Activated T-cell treated with anti-CD3 and anti-CD28 coated beads for 1 hour (primary cell): ENCODE measurements at regions not wholly inside any gene's neighbourhood (a gene's known extent, or its start where the extent isn't known, plus 50 kb on each side); places are given as distances from the start of the nearest gene placed in this dataset.

Experiments
- DNase-seq: peaks from one replicate; pipeline ENCODE4 v3.0.0-alpha.2; 2020; ENCODE audit warnings: low read depth

DNA sequence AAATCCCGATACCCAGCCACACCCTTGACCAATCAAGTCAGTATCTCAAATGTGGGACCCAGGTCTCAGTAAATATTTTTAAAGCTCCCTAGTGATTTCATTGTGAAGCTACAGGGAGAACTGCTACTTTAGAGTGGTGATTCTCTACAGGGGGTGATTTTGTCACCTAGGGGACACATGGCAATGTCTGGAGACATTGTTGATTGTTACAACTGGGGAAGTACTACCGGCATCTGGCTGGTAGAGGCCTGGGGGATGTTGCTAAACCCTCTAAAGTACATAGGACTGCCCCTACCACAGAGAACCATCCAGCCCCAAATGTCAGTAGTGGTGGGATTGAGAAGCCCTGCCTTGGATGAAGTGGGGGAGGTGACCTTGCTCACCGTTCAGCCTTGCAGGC is 152.9 kb downstream of the RPS24 start:
- no peak for DNase-seq

DNA sequence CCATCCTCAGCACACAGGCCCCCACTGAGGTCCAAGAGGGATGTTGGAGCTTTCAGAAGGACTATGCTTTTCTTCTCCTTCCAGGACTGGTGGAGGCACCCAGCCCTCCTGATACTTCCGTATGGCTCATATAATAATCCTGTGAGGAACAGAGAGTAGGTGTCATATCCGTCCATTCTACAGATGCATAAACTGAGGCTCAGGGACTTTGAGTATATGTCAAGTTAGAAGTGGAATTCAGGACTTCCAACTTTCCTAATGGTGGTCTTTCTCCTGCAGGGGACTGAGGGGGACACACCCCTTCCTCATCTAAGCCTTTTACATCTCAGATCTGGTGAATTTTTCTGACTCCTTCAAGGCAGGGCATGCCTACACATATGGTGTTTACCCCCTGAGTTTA is 153.7 kb downstream of the RPS24 start:
- DNase-seq = no peak

DNA sequence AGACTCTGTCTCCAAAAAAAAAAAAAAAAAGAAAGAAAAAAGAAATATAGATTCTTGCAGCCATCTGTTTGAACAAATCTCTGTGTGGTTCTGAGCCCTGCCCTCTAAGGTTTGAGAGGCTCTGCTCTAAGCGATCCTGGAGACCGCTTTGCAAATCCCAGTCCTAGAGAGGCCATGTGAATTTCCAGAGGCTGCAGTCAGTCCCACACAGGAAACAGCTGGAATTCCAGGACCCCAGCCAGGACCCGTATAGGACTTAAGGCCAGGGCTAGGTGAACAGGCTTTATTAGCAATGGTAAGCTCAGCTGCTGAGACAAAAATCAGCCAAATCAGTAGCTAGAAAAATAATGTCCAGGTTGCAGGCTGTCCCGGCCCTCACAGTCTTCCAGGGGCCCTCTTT is 154.8 kb downstream of the RPS24 start:
- no peak for DNase-seq

DNA sequence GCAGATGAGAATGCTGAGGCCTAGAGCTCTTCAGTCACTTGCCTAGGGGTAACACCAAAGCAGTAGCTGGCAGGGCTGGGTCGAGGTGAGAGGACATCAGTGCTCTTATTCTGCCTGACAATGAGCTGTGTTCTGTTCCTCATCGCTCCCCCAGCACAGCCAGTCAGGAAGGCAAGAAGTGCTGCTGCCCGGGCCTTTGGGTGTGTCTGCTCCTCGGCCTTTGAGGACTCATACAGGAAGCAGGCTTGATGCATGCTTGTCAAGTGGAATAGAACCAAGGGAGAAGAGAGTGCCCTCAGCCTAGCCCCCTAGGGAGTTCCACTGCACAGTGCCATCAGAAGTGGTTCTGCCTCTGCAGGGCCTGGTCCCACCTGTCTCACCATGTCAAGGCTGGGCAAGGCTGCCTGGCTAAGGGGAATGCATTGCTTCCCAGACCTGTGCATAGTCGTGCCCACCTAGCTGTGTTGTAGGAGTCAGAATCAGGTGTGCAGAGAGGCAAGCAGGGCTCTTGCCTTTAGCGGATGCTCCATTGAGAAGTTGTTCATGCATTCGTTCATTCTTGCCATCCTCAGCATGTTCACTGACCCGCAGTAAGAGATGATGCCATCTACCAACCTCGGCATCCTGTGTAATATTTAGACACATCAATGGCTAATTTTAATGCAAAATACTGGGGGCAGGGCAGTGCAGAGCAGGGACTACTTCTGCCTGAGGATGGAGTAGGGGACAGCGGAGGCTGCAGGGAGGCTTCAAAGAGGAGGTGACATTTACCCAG is 156.6 kb downstream of the RPS24 start:
- no peak for DNase-seq

DNA sequence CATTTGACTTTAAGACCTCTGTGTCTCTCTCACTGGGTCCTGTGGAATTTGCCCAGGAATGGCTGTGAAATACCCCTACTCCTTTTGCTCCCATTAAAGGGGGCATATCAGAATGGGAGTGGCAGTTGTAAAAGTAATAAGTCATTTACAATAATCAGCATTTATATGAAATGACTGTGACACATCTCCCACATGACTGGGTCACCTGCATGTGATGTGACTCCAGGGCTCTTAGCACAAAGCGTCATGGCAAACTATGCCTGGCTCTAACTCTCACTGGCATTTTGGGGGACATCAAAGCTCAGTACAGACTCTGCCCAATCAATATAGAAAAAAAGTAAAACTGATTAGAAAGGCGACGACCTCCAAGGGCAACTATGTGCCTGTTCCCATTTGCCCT is 157.6 kb downstream of the RPS24 start:
- no peak for DNase-seq

DNA sequence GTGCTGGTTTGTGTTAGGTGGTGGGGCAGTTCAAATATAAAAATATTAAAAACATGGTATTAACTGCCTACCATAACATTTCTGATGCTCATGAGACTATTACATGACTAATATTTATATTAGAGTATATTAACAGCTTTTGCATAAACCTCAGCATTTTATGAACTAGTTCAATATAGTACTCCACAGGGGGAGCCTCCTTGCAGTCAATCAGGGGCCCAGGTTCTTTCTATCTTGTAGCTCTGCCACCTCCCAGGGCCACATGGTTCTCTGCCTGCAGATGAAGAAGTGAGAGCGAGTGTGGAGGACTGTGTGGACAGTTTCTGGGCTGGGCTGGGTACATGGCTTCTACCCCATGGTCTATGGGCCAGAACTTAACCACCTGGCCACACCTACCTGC is 159.5 kb downstream of the RPS24 start:
- DNase-seq = no peak

DNA sequence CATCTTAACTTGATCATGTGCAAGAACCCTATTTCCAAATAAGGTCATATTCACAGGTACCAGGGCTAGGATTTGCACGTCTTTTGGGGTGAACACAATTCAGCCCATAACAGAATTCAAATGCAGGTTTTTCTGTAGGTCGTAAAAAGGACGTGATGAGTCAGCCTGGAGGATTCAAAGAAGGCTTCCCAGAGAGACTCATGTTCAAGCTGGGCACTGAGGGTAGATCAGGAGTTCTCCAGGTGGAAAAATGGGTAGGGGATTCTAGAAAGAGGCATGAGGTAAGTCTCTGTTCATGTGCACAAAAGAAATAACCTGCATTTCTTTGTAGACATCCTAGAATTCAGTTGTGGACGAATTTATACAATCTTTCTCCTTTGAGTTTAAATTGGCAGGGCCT is 160.4 kb downstream of the RPS24 start:
- no peak for DNase-seq

DNA sequence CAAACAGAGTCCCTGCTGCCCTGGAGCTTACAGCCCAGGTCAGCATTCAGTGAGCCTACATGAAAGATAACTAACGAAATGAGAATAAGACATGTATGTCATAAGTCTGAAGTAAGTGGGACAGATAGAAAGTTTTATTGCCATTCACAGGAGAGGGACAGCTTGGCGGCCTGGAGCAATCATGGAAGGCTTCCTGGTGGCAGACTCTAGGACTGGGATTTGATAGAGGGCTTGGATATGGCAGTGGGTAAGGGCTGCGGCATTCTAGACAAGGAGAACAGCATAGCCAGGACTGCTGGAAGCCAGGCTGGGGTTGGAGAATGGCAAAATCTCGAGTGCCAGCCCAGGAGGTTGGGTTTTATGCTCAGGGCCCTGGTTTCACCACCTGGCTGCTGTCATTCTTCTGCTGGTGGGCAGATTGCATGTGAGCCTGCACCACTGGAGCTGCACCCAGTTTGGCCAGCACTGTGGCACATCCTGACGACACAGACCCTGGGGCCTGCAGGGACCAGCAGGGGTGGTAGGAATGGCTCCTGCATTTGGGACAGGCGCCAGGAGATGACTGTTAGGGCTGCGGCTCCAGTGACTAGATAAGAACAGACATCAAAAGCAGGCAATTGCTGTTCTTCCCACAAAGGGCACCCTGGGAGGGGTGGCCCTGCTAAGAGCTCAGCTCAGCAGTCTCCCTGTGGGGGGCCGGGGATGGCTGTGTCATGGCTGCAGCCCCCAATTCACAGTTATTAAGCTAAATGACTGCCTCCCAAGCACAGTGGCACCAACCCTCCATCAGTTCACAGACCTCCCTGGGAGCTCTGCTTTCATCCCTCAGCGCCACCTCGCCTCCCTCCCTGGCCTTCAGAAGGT is 161.1 kb downstream of the RPS24 start:
- DNase-seq = no peak

DNA sequence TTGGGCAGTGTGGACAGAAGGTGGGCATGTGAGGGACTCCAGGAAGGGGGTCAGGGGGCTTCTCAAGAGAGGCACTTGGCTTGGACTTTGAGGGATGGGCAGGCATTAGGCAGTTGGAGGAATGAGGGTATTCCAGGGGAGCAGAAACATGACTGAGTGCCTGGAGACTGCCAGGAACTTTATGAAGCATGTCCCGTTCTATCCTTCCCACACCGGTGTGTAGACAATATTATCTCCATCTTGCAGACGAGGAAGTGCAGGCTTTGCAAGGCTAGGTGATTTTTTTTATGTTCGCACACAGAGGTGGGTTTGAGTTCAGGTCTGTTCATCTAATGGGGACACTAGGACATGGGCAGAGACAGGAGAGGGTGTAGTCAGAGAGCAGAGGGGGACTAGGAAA is 162.7 kb downstream of the RPS24 start:
- no peak for DNase-seq

DNA sequence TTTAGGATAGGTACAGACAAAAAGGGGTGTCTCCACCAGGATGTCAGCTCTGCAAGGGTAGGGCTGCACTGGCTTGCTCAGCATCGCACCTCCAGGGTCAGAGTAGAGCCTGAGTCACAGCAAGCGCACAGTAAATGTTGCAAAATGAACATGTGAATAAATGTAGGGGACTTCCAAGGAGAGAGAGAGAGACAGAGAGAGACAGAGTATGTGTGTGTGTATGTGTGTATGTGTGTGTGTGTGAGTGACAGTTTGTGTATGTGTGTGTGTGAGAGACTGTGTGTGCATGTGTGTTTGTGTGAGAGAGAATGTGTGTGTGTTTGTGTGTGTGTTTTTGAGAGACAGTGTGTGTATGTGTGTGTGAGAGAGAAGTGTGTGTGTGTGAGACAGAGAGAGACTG is 163.3 kb downstream of the RPS24 start:
- DNase-seq = no peak

DNA sequence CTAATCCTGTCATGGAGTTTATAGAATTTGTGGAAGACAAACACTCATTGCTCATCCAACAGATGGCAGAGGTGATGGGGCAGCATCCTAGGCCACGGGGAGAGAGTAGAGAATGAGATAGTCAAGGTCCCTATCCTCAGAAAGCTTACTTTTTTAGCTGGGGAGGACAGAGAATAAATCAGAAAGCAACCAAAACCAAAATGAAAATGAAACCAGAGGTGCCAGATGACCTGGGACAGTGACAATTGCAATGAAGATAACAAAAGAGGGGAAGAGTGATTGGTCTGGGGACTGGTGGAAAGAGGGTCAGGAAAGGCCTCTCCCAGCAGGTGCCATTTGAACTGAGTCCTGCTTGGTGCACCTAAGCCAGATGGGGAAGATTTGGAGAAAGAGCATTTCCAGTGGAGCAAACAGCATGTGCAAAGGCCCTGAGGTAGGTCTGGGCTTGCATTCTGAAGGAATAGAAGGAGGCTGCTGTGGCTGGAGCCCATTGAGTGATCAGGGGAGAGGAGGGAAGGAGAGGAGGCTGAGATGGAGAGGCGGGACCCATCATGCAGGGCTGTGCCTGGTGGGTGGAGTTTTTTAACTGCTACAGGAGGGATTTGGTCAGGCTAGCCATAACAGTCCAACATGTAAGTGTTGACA is 164.1 kb downstream of the RPS24 start:
- no peak for DNase-seq

DNA sequence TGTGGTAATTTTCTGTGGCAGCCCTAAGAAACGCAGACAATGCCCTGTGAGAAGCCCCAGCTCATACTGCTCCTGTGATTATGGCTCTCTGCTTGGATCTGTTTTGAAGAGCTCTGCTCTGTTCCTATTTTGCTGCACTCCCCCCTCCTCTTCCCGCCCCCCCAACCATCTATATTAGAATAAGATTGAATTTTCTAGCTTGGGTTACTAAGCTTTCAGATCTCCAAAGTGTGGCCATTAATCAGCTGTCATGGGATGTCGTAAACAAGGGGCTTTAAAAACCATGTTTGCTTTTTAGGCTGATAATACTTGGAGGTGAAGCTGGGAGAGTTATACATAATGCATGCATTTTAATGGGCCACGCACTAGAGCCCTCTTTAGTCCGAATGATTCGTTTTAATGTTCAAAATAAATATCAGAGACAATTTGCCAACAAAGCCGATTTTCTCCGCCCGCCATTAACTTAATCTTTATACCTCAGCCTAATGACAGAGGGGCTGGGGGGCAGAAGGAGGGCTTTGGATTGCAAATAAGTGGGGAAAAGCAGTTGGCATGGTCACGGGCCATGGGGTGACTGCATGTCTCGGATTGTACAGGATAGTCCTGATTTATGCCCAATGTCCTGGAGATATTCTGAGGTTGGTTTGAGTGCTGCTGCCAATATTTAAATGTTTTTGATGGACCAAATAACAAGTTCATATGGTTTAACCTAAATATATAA is 165.5 kb downstream of the RPS24 start:
- no peak for DNase-seq

DNA sequence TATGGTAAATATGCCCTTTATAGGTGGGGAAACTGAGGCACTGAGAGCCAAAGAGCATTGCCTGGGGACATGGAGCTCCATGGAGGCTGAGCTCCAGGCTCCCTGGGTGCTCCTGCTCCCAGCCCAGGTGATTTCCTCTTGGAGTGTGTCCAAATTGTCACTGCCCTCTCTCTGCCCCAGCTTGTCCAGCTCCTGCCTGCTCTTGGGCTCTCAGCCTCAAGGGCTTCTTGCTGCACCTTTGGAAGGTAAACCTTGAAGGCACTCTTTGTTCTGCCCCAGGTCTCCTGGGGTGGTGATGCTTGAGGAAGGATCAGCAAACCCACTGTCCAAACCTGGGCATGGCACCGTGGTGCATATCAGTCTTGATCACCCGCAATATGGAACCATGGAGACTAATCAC is 166.1 kb downstream of the RPS24 start:
- DNase-seq = no peak

DNA sequence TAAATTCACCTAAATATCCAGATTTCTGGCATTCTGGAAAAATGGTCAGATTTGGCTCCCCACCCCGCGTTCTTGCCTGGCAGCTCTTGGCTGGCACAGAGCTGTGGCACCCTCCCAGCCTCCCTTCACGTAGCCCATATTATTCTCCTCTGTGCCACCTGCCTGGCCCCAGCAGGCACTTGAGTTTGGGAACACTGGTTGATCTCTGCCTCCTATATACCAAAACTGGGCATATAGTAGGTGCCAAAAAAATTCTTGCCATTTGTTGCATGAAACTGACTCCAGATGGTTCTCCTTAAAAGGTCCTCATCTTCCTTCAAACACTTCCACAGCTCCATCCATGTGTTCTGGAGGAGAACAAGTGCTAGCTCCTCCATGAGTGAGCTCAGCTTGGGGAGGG is 167.0 kb downstream of the RPS24 start:
- DNase-seq = no peak

DNA sequence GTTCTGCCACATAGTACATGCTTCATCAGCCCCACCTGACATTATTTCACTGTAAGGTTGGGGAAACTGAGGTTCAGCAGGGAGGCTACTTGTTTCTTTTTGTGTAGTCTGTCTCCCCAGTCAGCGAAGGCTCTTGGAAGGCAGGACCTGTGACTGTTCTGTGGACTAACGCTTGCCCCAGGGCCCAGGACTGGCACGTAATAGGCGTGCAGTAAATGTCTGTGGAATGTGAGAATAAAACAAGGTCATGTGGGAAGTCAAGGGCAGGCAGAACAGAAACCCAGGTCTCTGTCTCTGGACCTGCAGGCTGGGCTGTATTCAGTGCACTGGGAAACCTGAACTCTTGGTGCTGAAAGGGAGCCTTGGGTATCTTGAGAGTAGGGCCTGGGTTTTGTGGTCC is 168.7 kb downstream of the RPS24 start:
- DNase-seq = no peak

DNA sequence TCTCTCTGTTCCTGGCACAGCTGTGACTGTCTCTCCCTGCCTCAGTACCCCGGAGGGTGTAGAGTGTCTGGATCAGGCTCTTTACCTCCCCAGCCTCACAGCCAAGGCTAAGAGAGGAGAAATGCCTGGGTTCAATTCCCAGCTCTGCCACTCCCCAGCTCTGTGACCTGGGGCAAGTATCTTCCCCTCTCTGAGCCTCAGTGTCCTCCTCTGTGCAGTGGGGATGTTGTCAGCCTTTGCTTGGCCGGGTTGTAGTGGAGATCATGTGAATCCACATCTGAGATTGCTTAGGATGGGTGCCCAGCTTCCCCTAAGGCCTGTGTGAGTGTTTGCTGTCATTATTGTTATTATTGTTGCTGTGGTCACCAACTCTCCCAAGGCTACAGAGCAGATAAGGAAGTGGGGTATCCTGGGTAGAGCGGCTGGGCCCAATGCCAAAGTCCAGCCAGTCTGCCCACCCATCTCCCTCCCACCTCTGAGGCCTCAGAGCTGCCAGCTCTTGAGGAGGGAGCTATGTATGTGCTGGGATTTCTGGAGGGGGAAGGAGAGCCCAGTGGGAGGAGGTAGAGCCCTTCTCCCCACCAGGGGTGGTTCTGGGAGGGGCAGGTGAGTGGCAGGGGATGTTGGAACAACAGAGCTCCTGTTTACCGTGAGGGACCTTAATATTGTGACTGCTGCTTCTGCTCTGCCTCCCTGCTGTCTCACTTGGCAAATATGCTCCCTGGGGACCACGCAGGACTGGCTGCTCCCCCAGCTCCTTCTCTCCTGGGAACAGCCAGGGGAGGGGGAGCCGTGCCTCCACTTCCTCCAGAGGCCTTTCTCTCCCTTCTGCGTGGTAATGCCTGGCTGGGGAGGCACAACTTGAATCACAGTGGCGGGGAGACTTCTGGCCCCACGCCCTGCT is 170.5 kb downstream of the RPS24 start:
- DNase-seq = no peak

DNA sequence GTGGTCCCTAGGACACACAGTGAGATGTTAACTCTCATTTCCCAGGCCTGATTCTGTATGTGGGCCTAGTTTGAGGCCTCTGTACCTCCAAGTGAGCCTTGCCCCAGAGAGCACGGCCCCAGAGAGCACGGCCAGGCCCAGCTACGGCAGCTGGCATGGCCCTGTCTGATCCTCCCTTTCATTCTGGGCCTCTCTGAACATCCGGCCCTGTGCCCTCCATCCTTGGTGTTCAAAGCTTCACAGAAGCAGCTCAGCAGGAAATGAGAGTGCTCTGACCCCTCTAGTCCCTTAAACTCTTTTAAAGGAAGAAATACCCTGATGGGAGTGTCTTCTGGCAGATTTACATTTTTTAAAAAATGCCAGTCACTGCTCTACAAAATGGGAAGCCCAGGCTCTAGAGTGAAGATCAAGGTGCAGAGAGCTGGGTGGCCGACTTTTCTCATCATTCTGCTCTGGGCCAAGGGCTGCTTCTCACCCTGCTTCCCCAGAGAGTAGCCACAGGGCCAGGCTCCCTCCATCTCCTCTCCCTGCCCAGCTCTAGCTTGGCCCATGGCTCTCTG is 171.9 kb downstream of the RPS24 start:
- DNase-seq = no peak

DNA sequence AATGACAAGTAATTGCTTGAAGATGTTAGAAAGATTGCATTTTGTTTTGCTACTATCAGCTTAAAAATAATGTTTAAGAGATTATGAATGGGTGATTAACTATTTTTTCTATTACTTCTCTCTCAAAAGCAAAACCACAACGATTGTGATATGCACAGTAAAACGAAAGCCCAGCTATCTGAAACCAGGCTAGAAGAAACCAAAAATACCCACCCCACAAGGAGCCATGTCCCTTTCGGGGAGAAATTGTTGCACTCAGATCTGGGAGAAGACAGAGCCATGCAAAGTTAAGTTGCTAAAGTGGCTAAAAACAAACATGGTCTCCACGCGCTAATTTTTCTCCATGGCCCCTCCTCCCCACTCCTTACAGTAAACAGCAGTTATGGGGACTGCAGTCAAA is 173.6 kb downstream of the RPS24 start:
- DNase-seq = no peak

DNA sequence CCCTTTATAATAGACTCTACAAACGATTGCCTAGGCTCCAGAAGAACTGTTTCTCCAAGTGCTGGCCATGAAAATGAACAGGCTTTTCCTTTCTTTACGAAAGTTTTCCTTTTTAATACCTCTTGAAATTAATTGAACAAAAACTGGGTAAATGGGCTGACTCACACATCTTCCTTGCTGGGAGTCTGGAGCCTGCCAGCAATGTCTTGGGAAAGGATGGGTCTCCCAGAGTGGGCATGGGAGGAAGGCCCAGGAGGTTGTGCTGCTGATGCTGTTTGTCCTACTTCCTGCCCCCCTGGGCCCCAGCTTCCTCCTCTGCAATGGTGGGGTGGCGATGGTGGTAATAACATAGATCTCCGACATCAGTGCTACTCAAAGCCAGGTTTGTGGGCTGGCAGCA is 174.1 kb downstream of the RPS24 start:
- DNase-seq = no peak

DNA sequence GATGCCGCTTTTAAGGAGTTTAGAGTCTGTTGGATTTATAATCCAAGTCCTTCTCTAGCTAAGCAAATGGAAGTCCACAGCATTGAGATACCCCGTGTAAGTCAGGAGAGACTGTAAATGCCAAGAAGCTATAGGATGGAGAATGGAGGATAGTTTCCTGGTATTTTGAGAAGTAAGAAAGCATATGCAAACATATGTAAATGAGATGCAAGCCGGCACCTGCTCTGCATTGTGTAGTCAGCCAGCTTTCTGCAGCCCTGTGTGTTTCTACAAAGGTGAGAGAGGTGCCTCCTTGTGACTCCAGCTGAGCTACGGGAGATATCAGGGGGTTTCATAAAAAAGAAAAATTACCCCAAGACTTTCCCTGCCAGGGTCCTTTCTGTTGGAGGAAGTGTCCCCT is 176.3 kb downstream of the RPS24 start:
- DNase-seq = no peak

DNA sequence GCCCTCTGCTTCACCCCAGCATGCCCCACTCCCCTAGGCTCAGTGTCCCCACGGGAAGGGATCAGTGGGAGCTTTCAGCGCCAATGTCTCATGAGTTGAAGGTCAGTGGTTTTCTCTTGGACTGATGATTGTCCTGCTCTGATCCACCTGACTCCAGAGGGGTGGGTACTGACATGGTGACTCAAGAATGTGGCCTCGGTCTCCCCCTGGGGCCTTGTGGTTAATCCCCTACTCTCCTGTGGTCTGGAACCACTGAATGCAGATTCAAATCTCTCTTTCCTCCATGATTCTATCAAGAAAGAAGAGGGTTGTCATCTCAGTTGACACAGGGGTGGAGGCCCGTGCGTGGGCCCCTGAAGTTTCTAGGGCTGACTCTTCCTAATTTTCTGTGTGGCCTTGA is 176.9 kb downstream of the RPS24 start:
- no peak for DNase-seq
